Stimulated activated CD4-positive, alpha-beta T cell treated with anti-CD3 and anti-CD28 coated beads, Interleukin-1b, Interleukin-23, amount 100 ng/mL, for 48 hours (primary cell): ENCODE measurements at regions not wholly inside any gene's neighbourhood (a gene's known extent, or its start where the extent isn't known, plus 50 kb on each side); places are given as distances from the start of the nearest gene placed in this dataset.
"Not testable (repeated sequence)": the region's sequence is repeated elsewhere in the genome, so short reads cannot be mapped to it uniquely, and the experiment has no call there.

Experiments used
- DNase-seq: peaks from one replicate; pipeline ENCODE4 v3.0.0-alpha.2; 2020

DNA sequence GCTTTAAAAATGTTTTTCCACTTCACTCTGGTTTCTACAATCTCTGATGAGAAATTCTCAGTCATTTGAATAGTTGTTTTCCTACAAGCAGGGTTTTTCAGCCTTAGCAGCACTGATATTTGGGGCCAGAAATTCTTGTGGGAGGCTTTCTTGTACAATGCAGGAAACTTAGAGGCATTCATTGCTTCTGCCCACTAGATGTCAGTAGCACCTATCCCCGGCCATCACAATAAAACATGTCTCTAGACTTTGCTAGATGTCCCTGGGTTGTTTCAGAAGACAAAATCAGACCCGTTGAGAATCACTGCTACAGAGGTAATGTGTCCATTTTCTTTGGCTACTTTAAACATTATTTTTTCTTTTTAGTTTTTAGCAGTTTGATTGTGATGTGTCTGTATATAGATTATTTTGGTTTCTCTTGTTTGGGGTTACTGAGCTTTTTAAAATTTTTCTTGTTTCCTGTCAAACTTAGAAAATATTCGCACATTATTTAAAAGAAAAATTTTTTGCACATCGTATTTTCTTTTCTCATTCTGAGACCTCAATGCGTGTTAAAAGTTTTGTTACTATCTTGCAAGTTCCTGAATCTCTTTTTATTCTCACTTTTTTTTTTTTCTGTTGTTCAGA lies 60.8 kb upstream of the CCDC179 start:
- DNase-seq, result peak; percentile 1

DNA sequence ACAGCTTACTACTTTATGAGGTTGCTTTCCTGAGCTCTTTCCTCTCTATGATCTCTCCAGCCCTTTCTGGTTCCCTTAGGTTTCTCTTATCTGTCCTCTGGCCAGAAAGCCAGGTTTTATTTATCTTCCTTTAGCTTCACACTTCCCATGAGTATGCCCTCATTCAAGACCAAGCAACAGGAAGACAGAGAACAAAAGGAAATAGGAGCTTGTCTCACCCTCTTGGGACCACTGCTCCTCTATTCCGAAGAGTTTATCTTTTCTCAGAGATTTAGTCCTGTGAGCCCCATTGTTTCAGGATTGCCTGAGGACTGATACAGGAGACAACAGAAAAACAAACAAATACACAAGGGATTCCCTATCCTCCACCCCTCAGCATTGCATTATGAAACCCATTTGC lies 62.4 kb upstream of the CCDC179 start:
- DNase-seq, result no peak

DNA sequence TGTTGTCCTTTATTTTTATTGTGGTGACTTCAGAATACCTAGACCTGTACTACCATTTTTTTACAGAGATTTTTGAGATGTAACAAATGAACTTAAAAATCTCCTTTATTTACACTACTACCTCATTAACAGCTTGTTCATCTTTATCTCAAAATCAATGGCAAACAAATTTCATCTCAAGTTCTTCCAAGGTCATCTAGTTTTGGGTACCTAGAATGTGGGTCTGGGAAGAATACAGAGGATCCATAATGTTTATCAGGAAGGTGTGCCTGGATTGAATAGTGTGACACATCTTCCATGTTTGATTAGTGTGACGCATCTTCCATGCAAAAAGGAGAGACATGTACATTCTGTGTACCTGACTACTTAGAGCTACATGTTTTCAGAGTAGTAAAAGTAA lies 63.3 kb upstream of the CCDC179 start:
- DNase-seq, result no peak

DNA sequence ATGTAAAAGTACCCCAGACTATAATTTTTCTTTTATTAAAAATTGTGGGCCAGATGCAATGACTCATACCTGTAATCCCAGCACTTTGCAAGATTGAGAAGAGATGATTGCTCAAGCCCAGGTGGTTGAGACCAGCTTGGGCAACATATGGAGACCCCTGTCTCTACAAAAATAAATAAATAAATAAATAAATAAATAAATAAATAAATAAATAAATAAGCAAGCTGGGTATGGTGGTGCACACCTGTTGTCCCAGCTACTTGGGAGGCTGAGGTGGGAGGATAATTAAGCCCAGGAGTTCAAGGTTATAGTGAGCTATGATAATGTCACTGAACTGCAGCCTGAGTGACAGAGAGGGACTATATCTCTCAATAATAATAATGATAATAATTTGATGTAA lies 66.1 kb upstream of the CCDC179 start:
- DNase-seq, result no peak

DNA sequence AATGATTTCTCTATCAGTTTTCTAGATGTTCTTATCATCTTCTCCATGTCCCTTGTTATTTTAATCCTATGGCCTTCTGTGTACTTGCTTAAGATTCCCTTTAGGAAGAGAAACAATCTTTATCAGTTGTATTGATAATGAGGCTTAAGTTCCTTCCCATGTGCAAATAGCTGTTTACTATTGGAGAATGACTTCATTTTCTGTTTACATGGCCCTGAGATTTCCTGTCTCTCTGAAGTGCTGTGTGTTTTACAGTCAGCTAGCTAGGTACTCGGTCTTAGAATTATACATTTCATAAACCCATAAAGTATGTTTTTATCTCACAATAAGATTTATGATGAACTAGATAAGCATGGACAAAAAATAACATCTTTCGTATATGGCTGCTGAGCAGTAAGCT lies 67.5 kb upstream of the CCDC179 start:
- no peak for DNase-seq

DNA sequence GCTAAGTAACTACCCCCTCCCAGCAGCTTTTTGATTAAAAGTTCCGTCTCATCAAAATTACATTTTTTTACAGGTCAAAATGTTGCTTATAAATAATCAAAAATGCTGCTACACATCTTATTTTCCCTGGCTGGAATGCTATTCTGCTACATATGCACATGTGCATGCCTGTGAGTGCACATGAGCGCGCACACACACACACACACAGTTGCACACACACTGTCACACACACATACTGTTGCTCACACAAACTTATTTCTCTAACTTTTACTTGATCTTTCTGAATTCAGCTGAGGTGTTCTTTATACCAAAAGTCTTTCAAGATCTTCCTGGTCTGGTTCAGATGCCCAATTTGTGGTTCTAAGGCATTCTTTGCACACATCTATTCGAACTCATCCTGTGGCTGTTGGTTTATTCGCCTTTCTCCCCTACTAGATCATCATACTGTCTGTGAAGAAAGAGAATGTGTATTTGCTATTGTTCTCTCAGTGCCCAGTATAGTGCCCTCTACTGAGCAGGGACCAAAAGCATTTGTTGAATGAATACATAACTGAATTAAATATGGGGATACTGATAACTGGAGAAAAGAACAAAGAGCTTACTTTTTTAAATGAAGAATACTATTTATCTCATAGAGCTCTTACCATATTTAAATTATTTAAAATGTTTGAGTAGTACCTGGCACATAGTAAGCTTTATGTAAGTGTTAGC lies 68.1 kb upstream of the CCDC179 start:
- no peak for DNase-seq

DNA sequence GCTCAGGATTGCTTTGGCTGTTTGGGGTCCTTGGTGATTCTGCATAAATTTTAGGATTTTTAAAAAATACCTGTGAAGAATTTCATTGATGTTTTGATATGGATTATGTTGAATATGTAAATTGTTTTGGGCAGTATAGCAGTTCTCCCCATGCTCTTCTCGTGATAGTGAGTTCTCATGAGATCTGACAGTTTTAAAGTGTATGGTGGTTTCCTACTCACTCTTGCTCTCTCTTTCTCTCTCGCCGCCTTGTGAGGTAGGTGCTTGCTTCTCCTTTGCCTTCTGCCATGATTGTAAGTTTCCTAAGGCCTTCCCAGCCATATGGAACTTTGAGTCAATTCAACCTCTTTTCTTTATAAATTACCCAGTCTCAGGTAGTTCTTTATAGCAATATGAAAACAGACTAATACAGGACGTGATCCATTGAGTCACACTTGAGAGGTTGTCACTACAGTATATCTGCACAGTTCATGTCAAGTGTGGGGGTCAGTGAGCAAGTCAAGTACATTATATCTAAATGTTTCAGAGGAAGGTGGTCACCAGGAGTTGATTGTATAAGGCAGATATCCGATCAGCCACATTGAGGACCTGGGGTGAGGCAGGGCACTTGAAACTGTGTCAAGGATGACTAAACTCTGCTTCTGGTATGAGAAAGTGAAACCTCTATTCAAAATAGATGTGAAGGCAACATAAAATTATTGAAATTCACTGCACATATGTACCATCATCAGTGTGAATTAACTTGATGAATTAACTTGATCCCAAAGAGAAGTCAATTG lies 70.7 kb upstream of the CCDC179 start:
- no peak for DNase-seq

DNA sequence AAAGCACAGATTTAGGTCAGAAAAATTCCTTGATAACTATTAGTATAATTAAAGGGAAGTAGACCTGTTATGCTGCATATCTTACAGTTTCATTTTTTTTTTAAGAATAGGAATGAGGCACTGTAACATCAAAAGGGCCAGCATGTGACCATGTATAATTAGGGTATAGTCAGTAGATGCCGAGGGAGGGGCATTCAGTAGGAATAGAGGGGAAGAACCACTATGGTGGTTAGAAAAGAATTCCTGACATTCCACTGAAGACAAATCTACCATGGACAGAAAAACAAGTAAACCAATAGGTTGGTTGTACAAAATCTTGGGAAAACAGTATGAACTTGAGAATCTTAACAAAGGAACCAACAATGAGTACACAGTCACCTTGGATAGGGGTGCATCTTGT lies 78.4 kb upstream of the CCDC179 start:
- no peak for DNase-seq

DNA sequence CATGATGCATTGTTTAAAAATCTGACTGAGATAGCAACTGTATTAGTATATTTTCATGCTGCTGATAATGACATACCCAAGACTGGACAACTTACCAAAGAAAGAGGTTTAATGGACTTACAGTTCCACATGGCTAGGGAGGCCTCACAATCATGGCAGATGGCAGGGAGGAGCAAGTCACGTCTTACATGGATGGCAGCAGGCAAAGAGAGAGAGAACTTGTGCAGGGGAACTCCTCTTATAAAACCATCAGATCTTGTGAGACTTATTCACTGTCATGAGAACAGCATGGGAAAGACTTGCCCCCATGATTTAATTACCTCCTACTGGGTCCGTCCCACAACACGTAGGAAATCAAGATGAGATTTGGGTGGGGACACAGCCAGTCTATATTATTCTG lies 81.3 kb upstream of the CCDC179 start:
- DNase-seq, result not testable (repeated sequence)

DNA sequence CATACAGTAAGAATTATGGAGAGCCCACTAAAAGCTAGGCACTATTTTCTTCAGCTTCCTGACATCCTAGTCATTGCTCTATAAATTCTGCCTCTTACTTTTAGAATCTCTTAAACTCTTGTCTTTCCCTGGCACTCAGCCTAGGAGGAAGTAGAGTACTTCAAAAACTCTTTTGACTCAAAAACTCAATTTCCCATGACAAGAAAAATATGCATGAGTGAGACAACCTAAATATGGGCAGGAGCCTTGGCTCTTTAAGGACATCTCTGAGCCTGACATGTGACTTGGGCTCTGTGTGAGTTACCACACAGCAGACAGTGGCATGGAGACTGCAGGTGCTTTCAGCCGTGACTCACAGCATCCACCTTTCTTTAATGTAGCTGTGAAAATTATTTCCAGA lies 97.5 kb upstream of the CCDC179 start:
- DNase-seq, result no peak

DNA sequence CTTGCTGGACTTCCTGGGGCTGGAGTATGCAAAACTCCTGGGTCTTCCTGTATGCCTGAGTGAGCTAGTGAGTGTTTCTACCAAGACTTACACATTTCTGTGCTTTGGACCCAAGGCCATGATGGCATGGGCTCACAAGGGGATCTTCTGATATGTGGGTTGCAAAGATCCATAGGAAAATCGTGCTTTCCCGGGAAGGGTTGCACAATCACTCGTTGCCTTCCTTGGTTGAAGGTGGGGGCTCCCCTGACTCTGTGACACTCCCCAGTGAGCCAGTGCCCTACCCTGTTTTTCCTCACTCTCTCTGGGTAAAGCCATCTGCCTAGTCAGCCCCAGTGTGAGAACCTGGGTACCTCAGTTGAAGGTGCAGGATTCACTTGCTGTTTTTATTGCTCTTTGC lies 114.0 kb upstream of the CCDC179 start:
- DNase-seq, result no peak

DNA sequence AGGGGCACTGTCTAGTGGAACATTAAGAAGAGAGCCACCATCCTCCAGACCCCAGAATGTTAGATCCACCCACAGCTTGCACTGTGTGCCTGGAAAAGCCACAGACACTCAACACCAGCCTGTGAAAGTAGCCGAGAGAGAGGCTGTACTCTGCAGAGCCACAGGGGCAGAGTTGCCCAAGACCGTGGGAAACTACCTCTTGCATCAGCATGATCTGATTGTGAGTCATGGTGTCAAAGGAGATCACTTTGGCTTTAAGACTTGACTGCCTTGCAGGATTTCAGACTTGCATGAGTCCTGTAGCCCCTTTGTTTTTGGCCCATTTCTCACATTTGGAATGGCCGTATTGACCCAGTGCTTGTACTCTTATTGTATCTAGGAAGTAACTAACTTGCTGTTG lies 115.9 kb upstream of the CCDC179 start:
- DNase-seq, result peak; percentile 32

DNA sequence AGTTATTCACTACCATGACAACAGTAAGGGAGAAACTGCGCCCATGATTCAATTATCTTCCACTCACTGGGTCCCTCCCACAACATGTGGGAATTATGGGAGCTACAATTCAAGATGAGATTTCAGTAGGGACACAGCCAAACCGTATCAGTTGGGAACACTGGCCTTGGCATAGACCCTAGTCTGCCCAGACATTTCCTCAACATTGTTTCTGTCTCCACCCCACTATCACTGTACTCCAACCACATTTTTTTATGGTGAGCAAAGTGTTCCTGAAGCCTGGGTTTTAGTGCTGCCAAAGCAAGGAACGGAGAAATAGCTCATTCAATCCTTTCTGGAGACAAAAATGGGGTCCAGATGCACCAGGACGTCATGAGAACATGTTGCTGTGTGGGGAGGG lies 122.6 kb upstream of the CCDC179 start:
- DNase-seq, result no peak

DNA sequence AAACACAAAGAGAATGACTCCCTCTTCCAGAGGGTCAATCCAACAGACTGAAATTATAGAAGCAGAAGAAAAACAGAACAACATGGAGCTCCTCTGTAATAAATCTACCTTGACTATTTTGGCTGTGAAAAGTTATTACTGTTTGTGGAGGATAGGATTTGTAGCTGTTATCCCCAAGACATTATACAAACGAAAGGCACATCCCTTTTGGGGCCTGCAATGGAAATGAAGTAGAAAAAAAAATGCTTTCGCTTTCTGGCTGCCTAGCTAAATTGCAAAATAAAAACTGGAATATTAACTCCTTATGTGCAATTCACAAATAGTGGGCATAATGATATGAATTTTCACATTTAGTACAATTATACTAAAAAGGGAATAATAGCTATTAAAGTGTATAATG lies 123.8 kb upstream of the CCDC179 start:
- DNase-seq, result no peak

DNA sequence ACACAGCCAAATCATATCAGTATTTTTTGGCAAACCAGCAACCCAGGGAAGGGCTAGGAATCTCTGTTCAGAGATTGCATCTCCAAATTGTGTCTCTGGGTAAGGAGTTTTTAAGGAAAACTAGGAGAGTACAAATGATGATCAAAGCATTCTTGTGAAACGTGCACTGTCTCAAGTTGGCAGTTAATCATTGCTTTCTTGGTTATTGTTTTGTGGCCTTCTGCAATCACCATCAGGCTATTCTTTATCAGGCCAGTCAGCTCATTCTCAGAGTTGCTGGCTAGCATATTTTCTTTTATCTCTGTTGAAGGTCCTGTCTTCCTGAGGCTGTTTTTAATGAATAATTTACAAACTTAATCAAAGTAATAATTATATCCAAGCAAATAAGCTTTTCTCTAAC lies 129.1 kb upstream of the CCDC179 start:
- no peak for DNase-seq

DNA sequence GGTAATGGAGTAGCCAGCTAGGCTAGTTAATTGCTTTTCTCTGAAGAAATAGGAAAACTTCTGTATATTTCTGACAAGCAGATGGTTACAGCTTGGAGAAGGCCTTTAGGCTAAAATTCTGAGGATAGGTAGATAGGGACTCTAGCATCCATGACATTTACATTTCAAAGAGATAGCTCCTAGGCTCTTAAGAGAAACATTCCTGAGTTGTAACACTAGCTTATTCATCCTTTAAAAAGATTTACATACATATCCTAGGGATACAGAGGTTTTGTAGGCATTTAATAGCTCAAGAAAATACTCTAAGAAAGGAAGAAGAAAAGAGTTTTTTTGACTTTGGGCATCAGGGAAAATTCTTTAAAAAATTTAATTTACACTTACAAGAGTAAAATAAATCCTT lies 130.9 kb upstream of the CCDC179 start:
- DNase-seq, result no peak

DNA sequence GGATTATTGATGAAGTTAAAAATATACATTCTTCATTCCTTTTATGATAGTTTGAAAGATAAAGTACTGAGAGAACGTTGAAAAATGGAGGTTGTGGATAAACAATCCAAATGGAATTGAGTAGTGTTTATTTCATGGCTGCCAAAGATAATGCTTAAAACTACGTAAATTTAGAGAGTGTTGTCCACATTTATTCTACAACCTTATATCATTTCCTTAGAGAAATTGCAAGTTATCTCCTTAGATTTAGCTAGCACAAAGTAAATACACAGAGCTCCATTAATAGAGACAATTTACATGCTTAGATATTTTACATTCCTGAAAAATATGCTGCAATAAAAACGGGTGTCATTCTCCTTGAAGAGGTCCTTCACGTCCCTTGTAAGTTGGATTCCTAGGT lies 146.5 kb upstream of the CCDC179 start:
- no peak for DNase-seq

DNA sequence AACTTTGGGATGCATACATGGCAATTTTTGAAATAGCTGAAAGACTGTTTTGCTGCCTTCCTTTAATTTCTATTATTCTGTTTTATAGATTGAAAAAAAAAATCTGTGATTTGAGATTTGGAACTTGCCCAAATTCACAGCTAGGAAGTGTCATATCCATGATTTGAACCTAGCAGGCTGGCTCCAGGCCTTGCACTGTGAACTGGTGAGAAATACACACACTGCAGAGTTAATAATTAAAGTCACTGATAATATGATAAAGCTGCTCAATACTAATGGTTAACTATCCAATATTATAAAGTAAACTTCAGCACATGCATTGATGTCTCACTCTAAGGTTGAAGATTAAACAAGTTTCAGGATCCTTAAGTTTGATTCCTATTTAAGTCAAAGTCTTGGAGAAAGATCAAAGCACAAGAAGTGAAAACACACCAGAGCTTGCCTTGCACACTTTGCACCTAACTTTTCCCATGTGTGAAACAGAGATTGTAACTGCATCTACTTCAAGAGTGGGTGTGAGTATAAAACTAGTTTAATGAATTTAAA lies 150.6 kb upstream of the CCDC179 start:
- DNase-seq, result no peak

DNA sequence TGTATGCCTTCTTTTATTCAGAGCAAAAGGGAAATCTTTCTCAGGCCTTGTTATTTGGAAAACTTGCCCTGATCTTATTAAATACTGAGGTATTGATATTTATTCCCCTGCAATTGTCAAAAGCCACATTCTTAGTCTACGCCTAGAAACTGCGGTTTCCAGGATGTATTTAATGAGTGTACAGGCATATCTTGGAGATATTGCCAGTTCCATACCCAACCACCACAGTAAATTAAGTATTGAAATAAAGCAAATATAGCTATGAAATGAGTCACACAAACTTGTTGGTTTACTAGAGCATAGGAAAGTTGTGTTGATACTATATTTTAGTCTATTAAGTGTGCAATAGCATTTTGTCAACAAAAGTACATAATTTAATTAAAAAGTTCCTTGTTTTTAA lies 152.7 kb upstream of the CCDC179 start:
- DNase-seq, result no peak

DNA sequence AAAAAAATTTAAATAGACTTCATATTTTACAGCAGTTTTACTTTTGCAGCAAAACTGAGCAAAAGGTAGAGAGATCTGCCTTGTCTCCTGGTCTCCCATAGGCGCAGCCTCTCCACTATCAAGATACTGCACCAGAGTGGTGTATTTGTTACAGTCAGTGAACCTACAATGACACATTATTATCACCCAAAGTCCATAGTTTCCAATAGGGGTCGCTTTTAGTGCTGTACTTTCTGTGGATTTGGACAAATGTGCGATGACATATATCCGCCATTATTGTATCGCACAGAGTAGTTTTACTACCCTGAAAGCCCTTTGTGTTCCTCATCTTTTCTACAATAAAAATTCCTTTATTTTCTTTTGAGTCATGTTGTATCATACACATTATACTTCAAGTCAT lies 153.2 kb upstream of the CCDC179 start:
- DNase-seq, result no peak

DNA sequence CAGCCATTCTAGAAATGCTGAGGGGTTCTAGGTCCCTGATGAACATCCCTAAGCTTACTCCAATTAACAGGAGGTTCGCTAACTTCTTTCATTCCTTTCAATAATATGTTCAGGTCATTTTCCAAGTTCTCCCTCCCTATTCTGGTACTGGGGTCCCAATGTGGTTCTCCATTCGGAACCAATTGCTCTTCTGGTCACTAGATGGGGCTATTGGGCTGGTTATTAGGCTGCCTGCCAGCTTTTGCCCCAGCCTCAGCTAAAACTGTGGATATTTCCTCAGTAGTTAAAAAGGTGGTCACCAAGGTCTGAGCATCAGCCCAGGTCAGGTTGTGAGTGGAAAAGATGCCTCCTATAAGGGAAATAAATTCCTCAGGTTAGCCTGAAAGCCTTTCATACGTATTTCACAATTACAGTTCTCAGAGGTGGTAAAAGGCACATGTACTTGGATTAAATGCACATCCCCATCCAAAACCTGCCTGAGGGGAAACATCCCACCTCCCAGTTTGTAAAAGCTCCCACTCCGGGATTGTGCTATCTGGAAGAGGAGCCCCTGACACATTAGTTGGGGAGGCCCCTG lies 161.1 kb upstream of the CCDC179 start:
- DNase-seq, result no peak

DNA sequence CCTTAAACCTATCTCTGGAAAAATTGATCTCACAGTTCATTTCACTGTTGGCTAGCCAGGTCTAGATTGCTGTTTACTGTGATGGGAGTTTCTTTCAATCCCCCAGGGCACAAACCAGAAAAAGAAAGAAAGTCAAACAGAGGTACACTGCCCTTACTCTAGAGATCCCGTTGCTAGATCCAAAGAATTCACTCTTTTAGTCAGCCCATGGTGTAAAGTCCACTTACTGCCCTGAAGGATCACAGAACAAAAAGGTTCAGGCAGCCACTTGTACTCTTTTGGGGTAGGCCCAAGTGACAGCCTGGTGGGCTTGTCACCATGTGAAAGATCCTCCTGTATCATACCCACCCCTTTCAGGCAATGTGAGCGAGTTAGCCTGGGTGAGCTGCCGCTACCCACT lies 162.6 kb upstream of the CCDC179 start:
- no peak for DNase-seq

DNA sequence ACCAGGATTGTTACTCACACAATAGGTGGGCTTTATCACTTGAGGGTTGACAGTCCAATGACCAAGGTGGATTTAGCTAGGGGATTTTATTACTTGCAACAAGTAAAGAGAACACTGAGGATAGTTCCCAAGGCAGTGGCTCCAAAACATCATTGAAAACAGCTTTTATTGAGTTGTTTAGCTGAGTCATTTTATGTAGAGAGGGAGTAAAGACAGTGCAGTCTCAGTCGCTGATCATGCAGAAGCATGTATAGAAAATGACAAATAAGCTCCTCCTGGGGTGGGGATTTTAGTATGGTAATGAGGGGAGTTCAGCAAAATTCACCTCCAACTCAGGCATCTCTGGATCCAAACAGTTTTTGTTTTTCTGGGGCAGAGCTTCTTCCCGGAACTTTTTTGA lies 163.0 kb upstream of the CCDC179 start:
- no peak for DNase-seq
